ENCODE measurements at regions not wholly inside any gene's neighbourhood (a gene's known extent, or its start where the extent isn't known, plus 50 kb on each side); places are given as distances from the start of the nearest gene placed in this dataset.

GRCh38 chr1:199067483-199067882, 428.6 kb downstream of the PTPRC start:
- intact Hi-C loops (cut with DNase I): no loop called here
- Histone ChIP-seq H3K36me3 (no peaks in the 10 kb centered on the region), H3K27me3 (no peaks in the 10 kb centered on the region), H3K9me3 (no peaks in the 10 kb centered on the region), H3K4me1 (no peaks in the 10 kb centered on the region), H3K27ac (no peak overlapping the region), H3K4me3 (no peak overlapping the region)
- no peak for TF ChIP-seq CTCF (IDR thresholded peaks at IDR 0.05)
- DNase-seq (ENCODE audit: low spot score in 2 of 2): no peak

GRCh38 chr1:199071080-199071479, 432.2 kb downstream of the PTPRC start:
- H3K4me1 ChIP-seq: no peaks in the 10 kb centered on the region
- no peak overlapping the region for H3K27ac ChIP-seq
- no peak for TF ChIP-seq CTCF (IDR thresholded peaks at IDR 0.05)
- no peaks in the 10 kb centered on the region for H3K27me3 ChIP-seq
- no peaks in the 10 kb centered on the region for H3K9me3 ChIP-seq
- no peak overlapping the region for H3K4me3 ChIP-seq
- H3K36me3 ChIP-seq: no peaks in the 10 kb centered on the region
- intact Hi-C loops (cut with DNase I): no loop called here
- DNase-seq (ENCODE audit: low spot score in 2 of 2): no peak

GRCh38 chr1:199073166-199073565, 434.3 kb downstream of the PTPRC start:
- Histone ChIP-seq H3K36me3 (no peaks in the 10 kb centered on the region), H3K27ac (no peak overlapping the region), H3K4me1 (no peaks in the 10 kb centered on the region), H3K9me3 (no peaks in the 10 kb centered on the region), H3K27me3 (no peaks in the 10 kb centered on the region), H3K4me3 (no peak overlapping the region)
- intact Hi-C loops (cut with DNase I): no loop called here
- TF ChIP-seq CTCF (IDR thresholded peaks at IDR 0.05): no peak
- no peak for DNase-seq (ENCODE audit: low spot score in 2 of 2)

GRCh38 chr1:199075792-199076191, 437.0 kb downstream of the PTPRC start:
- Histone ChIP-seq H3K4me3 (no peak overlapping the region), H3K27me3 (no peaks in the 10 kb centered on the region), H3K27ac (no peak overlapping the region), H3K9me3 (no peaks in the 10 kb centered on the region), H3K36me3 (no peaks in the 10 kb centered on the region), H3K4me1 (no peaks in the 10 kb centered on the region)
- TF ChIP-seq CTCF (IDR thresholded peaks at IDR 0.05): no peak
- DNase-seq (ENCODE audit: low spot score in 2 of 2): no peak
- intact Hi-C loops (cut with DNase I): no loop called here

GRCh38 chr1:199079994-199080393, 441.2 kb downstream of the PTPRC start:
- no peak overlapping the region for H3K27ac ChIP-seq
- no peaks in the 10 kb centered on the region for H3K4me1 ChIP-seq
- no peak for DNase-seq (ENCODE audit: low spot score in 2 of 2)
- no peak for TF ChIP-seq CTCF (IDR thresholded peaks at IDR 0.05)
- H3K9me3 ChIP-seq: no peaks in the 10 kb centered on the region
- H3K36me3 ChIP-seq: no peaks in the 10 kb centered on the region
- H3K4me3 ChIP-seq: no peak overlapping the region
- no peaks in the 10 kb centered on the region for H3K27me3 ChIP-seq
- intact Hi-C loops (cut with DNase I): no loop called here

GRCh38 chr1:199081739-199082138, 442.9 kb downstream of the PTPRC start:
- TF ChIP-seq CTCF (IDR thresholded peaks at IDR 0.05): no peak
- H3K4me3 ChIP-seq: no peak overlapping the region
- no peaks in the 10 kb centered on the region for H3K27me3 ChIP-seq
- no peaks in the 10 kb centered on the region for H3K9me3 ChIP-seq
- intact Hi-C loops (cut with DNase I): no loop called here
- H3K27ac ChIP-seq: no peak overlapping the region
- DNase-seq (ENCODE audit: low spot score in 2 of 2): no peak
- no peaks in the 10 kb centered on the region for H3K4me1 ChIP-seq
- H3K36me3 ChIP-seq: no peaks in the 10 kb centered on the region

Measured in ascending aorta (tissue), 2 donors.